ENCODE measurements at regions not wholly inside any gene's neighbourhood (a gene's known extent, or its start where the extent isn't known, plus 50 kb on each side); places are given as distances from the start of the nearest gene placed in this dataset.

- H4K20me1 ChIP-seq (ENCODE audit: insufficient read depth, low read length) = no peaks in the 10 kb centered on the region
- no peak overlapping the region for H3K9ac ChIP-seq (ENCODE audit: low read length)
- Mint-ChIP-seq H3K36me3 (ENCODE audit: low read depth, unreplicated experiment) (no peaks in the 10 kb centered on the region), H3K27ac (ENCODE audit: unreplicated experiment) (no peak overlapping the region), H3K4me3 (ENCODE audit: unreplicated experiment) (no peak overlapping the region), H3K9me3 (ENCODE audit: unreplicated experiment) (peaks cover 2% of the 10 kb centered on the region), H3K27me3 (ENCODE audit: low read depth, unreplicated experiment) (peaks cover 6% of the 10 kb centered on the region), H3K4me1 (ENCODE audit: low read depth, unreplicated experiment) (no peaks in the 10 kb centered on the region)
- no peaks in the 10 kb centered on the region for H3K36me3 ChIP-seq (ENCODE audit: insufficient read depth, low read length)
- no peak overlapping the region for H3K4me3 ChIP-seq (ENCODE audit: insufficient read depth, low read depth, low read length)
- H3K4me2 ChIP-seq (ENCODE audit: low read length) = no peak overlapping the region
- H2AFZ ChIP-seq (ENCODE audit: low read depth, low read length) = no peak overlapping the region
- H3K27me3 ChIP-seq (ENCODE audit: insufficient read depth, low read length) = no peaks in the 10 kb centered on the region
- no peaks in the 10 kb centered on the region for H3K4me1 ChIP-seq (ENCODE audit: insufficient read depth, low read length)
- H3K79me2 ChIP-seq (ENCODE audit: insufficient read depth, low read length) = no peaks in the 10 kb centered on the region
- no peaks in the 10 kb centered on the region for H3K9me3 ChIP-seq (ENCODE audit: insufficient read depth, low read depth, low read length)
- H3K27ac ChIP-seq (ENCODE audit: low read depth, low read length) = no peak overlapping the region
- no peak for DNase-seq (ENCODE audit: low read depth)
- TF ChIP-seq CTCF (IDR thresholded peaks at IDR 0.05; ENCODE audit: insufficient read depth, low read depth, low read length) (no peak), EZH2 (IDR thresholded peaks at IDR 0.05; ENCODE audit: insufficient read depth, low read length) (no peak)
- FAIRE-seq = no peak
Measured at GRCh38 chr14:37787879-37788494, 192.6 kb downstream of the TTC6 start.

DNA sequence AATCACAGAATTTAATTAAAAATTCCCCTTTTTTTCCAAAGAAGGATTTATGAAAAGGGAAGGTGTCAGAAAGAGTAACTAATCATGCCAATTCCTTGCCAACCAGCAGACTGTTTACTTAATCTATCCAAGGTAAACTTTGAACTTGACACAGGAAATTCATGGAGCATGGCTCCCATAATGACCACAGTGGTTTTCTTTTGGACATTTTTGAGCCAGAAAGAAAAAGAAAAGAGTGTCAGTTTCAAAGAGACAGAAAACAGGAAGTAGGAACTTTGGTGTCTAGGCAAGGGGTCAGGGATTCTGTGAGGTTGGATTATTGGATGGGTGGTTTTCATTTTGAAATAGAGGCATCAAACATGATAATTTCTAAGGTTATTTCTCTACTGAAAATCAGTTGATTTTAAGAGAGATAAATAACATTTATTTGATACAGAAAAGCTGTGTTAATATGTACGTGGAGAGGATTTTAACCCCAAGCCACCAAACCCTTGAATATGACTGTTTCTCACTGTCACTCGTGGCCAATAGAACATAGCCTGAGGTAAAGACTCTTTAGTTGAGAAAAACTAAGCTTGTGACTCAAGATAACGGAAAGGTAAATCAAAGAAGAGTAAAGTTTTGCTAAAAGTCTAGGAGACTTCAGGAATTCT is 196.1 kb downstream of the TTC6 start:
- H3K4me2 ChIP-seq (ENCODE audit: low read length) = no peak overlapping the region

More for the DNA sequence above, 196.1 kb downstream of the TTC6 start:
- no peak overlapping the region for H3K27ac ChIP-seq (ENCODE audit: low read depth, low read length)
- H3K4me1 ChIP-seq (ENCODE audit: insufficient read depth, low read length) = no peaks in the 10 kb centered on the region
- Mint-ChIP-seq H3K9me3 (ENCODE audit: unreplicated experiment) (no peaks in the 10 kb centered on the region), H3K4me3 (ENCODE audit: unreplicated experiment) (no peak overlapping the region), H3K36me3 (ENCODE audit: low read depth, unreplicated experiment) (no peaks in the 10 kb centered on the region), H3K27me3 (ENCODE audit: low read depth, unreplicated experiment) (no peaks in the 10 kb centered on the region), H3K4me1 (ENCODE audit: low read depth, unreplicated experiment) (no peaks in the 10 kb centered on the region), H3K27ac (ENCODE audit: unreplicated experiment) (no peak overlapping the region)
- no peak for DNase-seq (ENCODE audit: low read depth)
- no peak overlapping the region for H2AFZ ChIP-seq (ENCODE audit: low read depth, low read length)
- TF ChIP-seq CTCF (IDR thresholded peaks at IDR 0.05; ENCODE audit: insufficient read depth, low read depth, low read length) = no peak
- TF ChIP-seq EZH2 (IDR thresholded peaks at IDR 0.05; ENCODE audit: insufficient read depth, low read length) = no peak
- H3K9ac ChIP-seq (ENCODE audit: low read length) = no peak overlapping the region
- no peak overlapping the region for H3K4me3 ChIP-seq (ENCODE audit: insufficient read depth, low read depth, low read length)
- no peaks in the 10 kb centered on the region for H3K9me3 ChIP-seq (ENCODE audit: insufficient read depth, low read depth, low read length)
- no peaks in the 10 kb centered on the region for H3K27me3 ChIP-seq (ENCODE audit: insufficient read depth, low read length)
- FAIRE-seq = no peak
- no peaks in the 10 kb centered on the region for H3K79me2 ChIP-seq (ENCODE audit: insufficient read depth, low read length)
- H4K20me1 ChIP-seq (ENCODE audit: insufficient read depth, low read length) = no peaks in the 10 kb centered on the region
- no peaks in the 10 kb centered on the region for H3K36me3 ChIP-seq (ENCODE audit: insufficient read depth, low read length)

Measured in astrocyte (in vitro differentiated cells and primary cell).